ENCODE measurements at regions not wholly inside any gene's neighbourhood (a gene's known extent, or its start where the extent isn't known, plus 50 kb on each side); places are given as distances from the start of the nearest gene placed in this dataset.

DNA sequence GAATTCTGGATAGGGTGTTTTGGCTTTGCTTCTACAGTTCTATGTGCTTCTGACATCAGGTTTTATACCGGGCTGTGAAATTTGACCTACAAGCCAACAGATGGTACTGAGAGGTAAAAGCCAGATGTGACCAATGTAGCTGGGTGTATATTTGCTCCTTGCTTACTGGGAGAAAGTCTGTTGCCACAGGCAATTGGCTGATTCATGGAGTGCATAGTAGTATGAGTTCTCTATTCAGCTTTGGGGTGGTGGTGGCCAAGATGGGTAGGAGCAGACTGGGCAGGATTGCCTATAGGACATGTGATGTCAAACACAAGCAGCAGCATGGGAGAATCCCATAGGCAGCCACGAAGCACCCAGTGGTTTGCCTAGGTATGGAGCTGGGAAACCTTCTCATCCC is 1827.0 kb downstream of the C4orf33 start:
- H3K9ac ChIP-seq (ENCODE audit: insufficient read depth, low read length), result no peak overlapping the region
- no peaks in the 10 kb centered on the region for H3K9me3 ChIP-seq (ENCODE audit: control insufficient read depth, insufficient read depth, low read depth, low read length)
- H3K79me2 ChIP-seq (ENCODE audit: control insufficient read depth, insufficient read depth, low read length), result no peaks in the 10 kb centered on the region
- H3K4me1 ChIP-seq (ENCODE audit: control insufficient read depth, extremely low read depth, insufficient read depth, low read length), result no peaks in the 10 kb centered on the region
- no peak overlapping the region for H2AFZ ChIP-seq (ENCODE audit: low read length)
- no peak overlapping the region for H3K4me3 ChIP-seq (replicated peaks in 1 of 4; ENCODE audit: control extremely low read depth in 1 of 4, insufficient read depth in 1 of 4, low read depth in 3 of 4, low read length in 4 of 4)
- no peak for TF ChIP-seq EZH2 (IDR thresholded peaks at IDR 0.05; ENCODE audit: low read length, missing control alignments)
- TF ChIP-seq, protein P1, sequence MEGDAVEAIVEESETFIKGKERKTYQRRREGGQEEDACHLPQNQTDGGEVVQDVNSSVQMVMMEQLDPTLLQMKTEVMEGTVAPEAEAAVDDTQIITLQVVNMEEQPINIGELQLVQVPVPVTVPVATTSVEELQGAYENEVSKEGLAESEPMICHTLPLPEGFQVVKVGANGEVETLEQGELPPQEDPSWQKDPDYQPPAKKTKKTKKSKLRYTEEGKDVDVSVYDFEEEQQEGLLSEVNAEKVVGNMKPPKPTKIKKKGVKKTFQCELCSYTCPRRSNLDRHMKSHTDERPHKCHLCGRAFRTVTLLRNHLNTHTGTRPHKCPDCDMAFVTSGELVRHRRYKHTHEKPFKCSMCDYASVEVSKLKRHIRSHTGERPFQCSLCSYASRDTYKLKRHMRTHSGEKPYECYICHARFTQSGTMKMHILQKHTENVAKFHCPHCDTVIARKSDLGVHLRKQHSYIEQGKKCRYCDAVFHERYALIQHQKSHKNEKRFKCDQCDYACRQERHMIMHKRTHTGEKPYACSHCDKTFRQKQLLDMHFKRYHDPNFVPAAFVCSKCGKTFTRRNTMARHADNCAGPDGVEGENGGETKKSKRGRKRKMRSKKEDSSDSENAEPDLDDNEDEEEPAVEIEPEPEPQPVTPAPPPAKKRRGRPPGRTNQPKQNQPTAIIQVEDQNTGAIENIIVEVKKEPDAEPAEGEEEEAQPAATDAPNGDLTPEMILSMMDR (conservative IDR thresholded peaks at IDR 0.05 in 1 of 2, IDR thresholded peaks at IDR 0.05 in 1 of 2; ENCODE audit: low read depth in 1 of 2, low read length in 2 of 2), result no peak
- no peak overlapping the region for H3K4me2 ChIP-seq (ENCODE audit: extremely low read depth, insufficient read depth, low read length)
- no peak for DNase-seq (ENCODE audit: low read depth in 2 of 2)
- H3K36me3 ChIP-seq (ENCODE audit: control insufficient read depth, insufficient read depth, low read length), result no peaks in the 10 kb centered on the region
- no peak overlapping the region for H3K27ac ChIP-seq (ENCODE audit: insufficient read depth, low read length)
- H3K27me3 ChIP-seq (ENCODE audit: control insufficient read depth, insufficient read depth, low read length), result no peaks in the 10 kb centered on the region
- H4K20me1 ChIP-seq (ENCODE audit: control insufficient read depth, extremely low read depth, insufficient read depth, low read length), result no peaks in the 10 kb centered on the region

DNA sequence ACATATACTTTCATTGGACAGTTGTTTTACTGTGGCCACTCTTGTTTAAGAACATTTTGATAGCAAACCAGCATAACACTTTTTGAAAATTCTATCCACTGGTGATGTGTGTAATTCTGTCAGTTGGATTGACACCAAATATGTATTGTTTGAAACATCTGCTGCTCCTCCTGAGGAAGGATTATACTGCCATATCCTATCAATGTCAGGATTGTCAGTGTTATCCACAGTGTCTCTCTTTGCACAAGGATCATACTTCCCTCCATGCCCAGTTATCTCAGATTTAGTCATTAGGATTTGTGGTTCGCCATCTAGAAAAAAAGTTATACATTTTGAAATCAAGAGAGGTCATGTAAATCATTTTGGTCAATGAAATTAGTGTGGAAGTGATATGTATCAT is 1859.6 kb downstream of the C4orf33 start:
- H4K20me1 ChIP-seq (ENCODE audit: control insufficient read depth, extremely low read depth, insufficient read depth, low read length), result no peaks in the 10 kb centered on the region
- H3K27me3 ChIP-seq (ENCODE audit: control insufficient read depth, insufficient read depth, low read length), result no peaks in the 10 kb centered on the region
- H3K9ac ChIP-seq (ENCODE audit: insufficient read depth, low read length), result no peak overlapping the region
- H3K79me2 ChIP-seq (ENCODE audit: control insufficient read depth, insufficient read depth, low read length), result no peaks in the 10 kb centered on the region
- no peaks in the 10 kb centered on the region for H3K4me1 ChIP-seq (ENCODE audit: control insufficient read depth, extremely low read depth, insufficient read depth, low read length)
- H3K4me3 ChIP-seq (replicated peaks in 1 of 4; ENCODE audit: control extremely low read depth in 1 of 4, insufficient read depth in 1 of 4, low read depth in 3 of 4, low read length in 4 of 4), result no peak overlapping the region
- TF ChIP-seq, protein P1 (conservative IDR thresholded peaks at IDR 0.05 in 1 of 2, IDR thresholded peaks at IDR 0.05 in 1 of 2; ENCODE audit: low read depth in 1 of 2, low read length in 2 of 2), result no peak
- no peak for TF ChIP-seq EZH2 (IDR thresholded peaks at IDR 0.05; ENCODE audit: low read length, missing control alignments)
- H2AFZ ChIP-seq (ENCODE audit: low read length), result no peak overlapping the region
- no peaks in the 10 kb centered on the region for H3K9me3 ChIP-seq (ENCODE audit: control insufficient read depth, insufficient read depth, low read depth, low read length)
- DNase-seq (ENCODE audit: low read depth in 2 of 2), result no peak
- no peak overlapping the region for H3K27ac ChIP-seq (ENCODE audit: insufficient read depth, low read length)
- H3K36me3 ChIP-seq (ENCODE audit: control insufficient read depth, insufficient read depth, low read length), result no peaks in the 10 kb centered on the region
- no peak overlapping the region for H3K4me2 ChIP-seq (ENCODE audit: extremely low read depth, insufficient read depth, low read length)

DNA sequence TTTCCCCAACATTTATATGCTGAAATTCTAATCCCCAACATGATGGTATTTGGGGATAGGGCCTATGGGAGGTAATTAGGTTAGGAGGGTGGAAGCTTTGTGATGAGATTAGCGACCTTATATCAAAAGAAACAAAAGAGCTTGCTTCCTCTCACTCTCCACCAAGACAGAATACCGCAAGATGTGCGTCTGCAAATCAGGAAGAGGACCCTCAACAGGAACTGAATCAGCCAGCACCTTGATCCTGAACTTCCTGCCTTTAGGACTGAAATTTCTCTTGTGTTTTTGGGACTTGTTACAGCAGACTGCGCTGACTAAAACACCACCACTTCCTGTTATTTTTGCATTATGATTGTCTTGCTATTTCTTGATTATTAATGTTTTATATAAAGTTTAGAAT is 1889.4 kb downstream of the C4orf33 start:
- H3K4me3 ChIP-seq (replicated peaks in 1 of 4; ENCODE audit: control extremely low read depth in 1 of 4, insufficient read depth in 1 of 4, low read depth in 3 of 4, low read length in 4 of 4), result no peak overlapping the region
- no peaks in the 10 kb centered on the region for H3K36me3 ChIP-seq (ENCODE audit: control insufficient read depth, insufficient read depth, low read length)
- DNase-seq (ENCODE audit: low read depth in 2 of 2), result no peak
- H3K4me2 ChIP-seq (ENCODE audit: extremely low read depth, insufficient read depth, low read length), result no peak overlapping the region
- H4K20me1 ChIP-seq (ENCODE audit: control insufficient read depth, extremely low read depth, insufficient read depth, low read length), result no peaks in the 10 kb centered on the region
- H2AFZ ChIP-seq (ENCODE audit: low read length), result no peak overlapping the region
- TF ChIP-seq EZH2 (IDR thresholded peaks at IDR 0.05; ENCODE audit: low read length, missing control alignments), result no peak
- TF ChIP-seq, protein P1 (conservative IDR thresholded peaks at IDR 0.05 in 1 of 2, IDR thresholded peaks at IDR 0.05 in 1 of 2; ENCODE audit: low read depth in 1 of 2, low read length in 2 of 2), result no peak
- no peak overlapping the region for H3K9ac ChIP-seq (ENCODE audit: insufficient read depth, low read length)
- H3K79me2 ChIP-seq (ENCODE audit: control insufficient read depth, insufficient read depth, low read length), result no peaks in the 10 kb centered on the region
- no peak overlapping the region for H3K27ac ChIP-seq (ENCODE audit: insufficient read depth, low read length)
- H3K27me3 ChIP-seq (ENCODE audit: control insufficient read depth, insufficient read depth, low read length), result no peaks in the 10 kb centered on the region
- no peaks in the 10 kb centered on the region for H3K9me3 ChIP-seq (ENCODE audit: control insufficient read depth, insufficient read depth, low read depth, low read length)
- no peaks in the 10 kb centered on the region for H3K4me1 ChIP-seq (ENCODE audit: control insufficient read depth, extremely low read depth, insufficient read depth, low read length)

Measured in fibroblast of lung (primary cell).